ENCODE measurements at regions not wholly inside any gene's neighbourhood (a gene's known extent, or its start where the extent isn't known, plus 50 kb on each side); places are given as distances from the start of the nearest gene placed in this dataset.
"Not testable (repeated sequence)": the region's sequence is repeated elsewhere in the genome, so short reads cannot be mapped to it uniquely, and the experiment has no call there.

DNA sequence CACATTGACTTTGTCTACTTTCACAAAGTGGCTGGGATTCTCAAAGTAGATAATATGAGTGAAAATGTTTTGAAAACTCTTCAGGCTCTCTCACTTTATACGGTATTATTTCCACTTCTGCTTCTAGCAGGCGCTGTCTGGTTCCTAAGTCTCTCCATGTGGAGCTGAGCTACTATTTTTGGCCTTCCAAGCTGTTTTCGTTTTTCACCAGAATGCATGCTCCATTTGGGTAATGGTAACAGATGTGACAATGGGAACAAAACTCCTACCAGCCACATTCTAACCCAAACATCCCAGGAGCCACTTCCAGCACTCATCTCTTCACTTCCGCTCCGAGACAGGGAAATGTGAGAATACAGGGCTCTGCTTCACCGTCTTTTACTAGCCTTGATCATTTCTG, 586.7 kb downstream of the NTRK3 start:
- Histone ChIP-seq H3K27me3 (ENCODE audit: insufficient read depth, poor library complexity, severe bottlenecking) (no peaks in the 10 kb centered on the region), H3K4me3 (replicated peaks; ENCODE audit: insufficient read depth, low read length) (no peak overlapping the region), H3K27ac (replicated peaks) (no peak overlapping the region)
- TF ChIP-seq, protein P1, sequence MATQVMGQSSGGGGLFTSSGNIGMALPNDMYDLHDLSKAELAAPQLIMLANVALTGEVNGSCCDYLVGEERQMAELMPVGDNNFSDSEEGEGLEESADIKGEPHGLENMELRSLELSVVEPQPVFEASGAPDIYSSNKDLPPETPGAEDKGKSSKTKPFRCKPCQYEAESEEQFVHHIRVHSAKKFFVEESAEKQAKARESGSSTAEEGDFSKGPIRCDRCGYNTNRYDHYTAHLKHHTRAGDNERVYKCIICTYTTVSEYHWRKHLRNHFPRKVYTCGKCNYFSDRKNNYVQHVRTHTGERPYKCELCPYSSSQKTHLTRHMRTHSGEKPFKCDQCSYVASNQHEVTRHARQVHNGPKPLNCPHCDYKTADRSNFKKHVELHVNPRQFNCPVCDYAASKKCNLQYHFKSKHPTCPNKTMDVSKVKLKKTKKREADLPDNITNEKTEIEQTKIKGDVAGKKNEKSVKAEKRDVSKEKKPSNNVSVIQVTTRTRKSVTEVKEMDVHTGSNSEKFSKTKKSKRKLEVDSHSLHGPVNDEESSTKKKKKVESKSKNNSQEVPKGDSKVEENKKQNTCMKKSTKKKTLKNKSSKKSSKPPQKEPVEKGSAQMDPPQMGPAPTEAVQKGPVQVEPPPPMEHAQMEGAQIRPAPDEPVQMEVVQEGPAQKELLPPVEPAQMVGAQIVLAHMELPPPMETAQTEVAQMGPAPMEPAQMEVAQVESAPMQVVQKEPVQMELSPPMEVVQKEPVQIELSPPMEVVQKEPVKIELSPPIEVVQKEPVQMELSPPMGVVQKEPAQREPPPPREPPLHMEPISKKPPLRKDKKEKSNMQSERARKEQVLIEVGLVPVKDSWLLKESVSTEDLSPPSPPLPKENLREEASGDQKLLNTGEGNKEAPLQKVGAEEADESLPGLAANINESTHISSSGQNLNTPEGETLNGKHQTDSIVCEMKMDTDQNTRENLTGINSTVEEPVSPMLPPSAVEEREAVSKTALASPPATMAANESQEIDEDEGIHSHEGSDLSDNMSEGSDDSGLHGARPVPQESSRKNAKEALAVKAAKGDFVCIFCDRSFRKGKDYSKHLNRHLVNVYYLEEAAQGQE (IDR thresholded peaks at IDR 0.05; ENCODE audit: insufficient replicate concordance, low read depth), result no peak
- TF ChIP-seq POLR2AphosphoS5 (IDR thresholded peaks at IDR 0.05; ENCODE audit: low read depth) (no peak), GABPA (IDR thresholded peaks at IDR 0.05; ENCODE audit: low read depth) (no peak), SPI1 (IDR thresholded peaks at IDR 0.05; ENCODE audit: borderline replicate concordance, low read depth) (no peak)
- TF ChIP-seq, protein P2, sequence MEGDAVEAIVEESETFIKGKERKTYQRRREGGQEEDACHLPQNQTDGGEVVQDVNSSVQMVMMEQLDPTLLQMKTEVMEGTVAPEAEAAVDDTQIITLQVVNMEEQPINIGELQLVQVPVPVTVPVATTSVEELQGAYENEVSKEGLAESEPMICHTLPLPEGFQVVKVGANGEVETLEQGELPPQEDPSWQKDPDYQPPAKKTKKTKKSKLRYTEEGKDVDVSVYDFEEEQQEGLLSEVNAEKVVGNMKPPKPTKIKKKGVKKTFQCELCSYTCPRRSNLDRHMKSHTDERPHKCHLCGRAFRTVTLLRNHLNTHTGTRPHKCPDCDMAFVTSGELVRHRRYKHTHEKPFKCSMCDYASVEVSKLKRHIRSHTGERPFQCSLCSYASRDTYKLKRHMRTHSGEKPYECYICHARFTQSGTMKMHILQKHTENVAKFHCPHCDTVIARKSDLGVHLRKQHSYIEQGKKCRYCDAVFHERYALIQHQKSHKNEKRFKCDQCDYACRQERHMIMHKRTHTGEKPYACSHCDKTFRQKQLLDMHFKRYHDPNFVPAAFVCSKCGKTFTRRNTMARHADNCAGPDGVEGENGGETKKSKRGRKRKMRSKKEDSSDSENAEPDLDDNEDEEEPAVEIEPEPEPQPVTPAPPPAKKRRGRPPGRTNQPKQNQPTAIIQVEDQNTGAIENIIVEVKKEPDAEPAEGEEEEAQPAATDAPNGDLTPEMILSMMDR (IDR thresholded peaks at IDR 0.05; ENCODE audit: insufficient read depth, low read length), result no peak
- DNase-seq (ENCODE audit: low read depth in 1 of 2, low spot score in 1 of 2), result no peak

DNA sequence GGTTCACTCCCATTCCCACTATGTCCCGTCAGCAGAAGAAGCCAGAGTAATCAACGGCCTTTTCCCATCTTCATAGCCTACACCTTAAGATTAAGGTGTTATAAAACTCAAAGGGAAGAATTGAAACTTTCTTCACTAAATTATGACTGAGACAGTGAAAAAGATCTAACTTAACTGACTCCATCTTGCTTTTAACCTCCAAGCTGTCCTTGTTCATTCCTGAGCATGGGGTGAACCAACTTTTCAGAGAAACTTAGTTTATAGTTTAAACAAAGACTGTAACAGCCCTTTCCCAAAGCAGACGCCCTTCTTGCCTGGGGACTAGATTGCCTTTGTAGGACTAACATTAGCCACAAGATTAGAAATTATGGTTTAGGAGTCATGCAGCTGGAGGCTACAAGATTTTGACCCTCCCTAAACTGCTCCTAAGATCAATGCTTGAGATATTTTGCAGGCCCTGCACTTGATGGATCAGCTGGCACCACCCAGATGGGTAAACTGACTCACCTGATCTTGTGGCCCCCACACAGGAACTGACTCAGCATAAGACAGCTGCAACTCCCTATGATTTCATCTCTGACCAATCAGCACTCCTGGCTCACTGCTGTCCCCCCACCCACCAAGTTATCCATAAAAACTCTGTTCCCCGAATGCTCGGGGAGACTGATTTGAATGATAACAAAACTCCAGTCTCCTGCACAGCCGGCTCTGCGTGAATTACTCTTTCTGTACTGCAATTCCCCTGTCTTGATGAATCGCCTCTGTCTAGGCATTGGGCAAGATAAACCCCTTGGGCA, 587.6 kb downstream of the NTRK3 start:
- H3K4me3 ChIP-seq (replicated peaks; ENCODE audit: insufficient read depth, low read length); H3K27me3 ChIP-seq (ENCODE audit: insufficient read depth, poor library complexity, severe bottlenecking); DNase-seq (ENCODE audit: low read depth in 1 of 2, low spot score in 1 of 2); H3K27ac ChIP-seq (replicated peaks): not testable (repeated sequence)

DNA sequence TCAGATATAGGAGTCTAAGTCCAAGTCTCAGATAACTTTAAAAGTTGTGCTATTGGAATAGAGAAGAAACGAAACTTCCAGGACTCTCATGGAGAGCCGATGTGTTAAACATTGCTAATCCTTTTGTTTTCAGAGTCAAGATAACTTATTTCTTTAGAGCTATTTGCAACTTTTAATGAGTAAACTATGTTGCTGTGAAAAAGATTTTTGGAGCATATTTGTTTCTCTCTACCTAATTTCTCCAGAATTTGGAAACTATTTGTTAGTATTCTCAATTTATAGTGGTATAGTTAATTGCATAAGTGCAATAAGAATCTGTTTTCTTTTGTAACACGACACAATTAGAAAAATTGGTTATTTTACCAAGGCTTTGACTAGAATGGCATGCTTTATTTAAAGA, 588.9 kb downstream of the NTRK3 start:
- Histone ChIP-seq H3K4me3 (replicated peaks; ENCODE audit: insufficient read depth, low read length) (no peak overlapping the region), H3K27me3 (ENCODE audit: insufficient read depth, poor library complexity, severe bottlenecking) (no peaks in the 10 kb centered on the region), H3K27ac (replicated peaks) (no peak overlapping the region)
- no peak for DNase-seq (ENCODE audit: low read depth in 1 of 2, low spot score in 1 of 2)
- no peak for TF ChIP-seq POLR2AphosphoS5 (IDR thresholded peaks at IDR 0.05; ENCODE audit: low read depth)
- TF ChIP-seq, protein P1 (IDR thresholded peaks at IDR 0.05; ENCODE audit: insufficient replicate concordance, low read depth), result no peak
- TF ChIP-seq GABPA (IDR thresholded peaks at IDR 0.05; ENCODE audit: low read depth), result no peak
- TF ChIP-seq, protein P2 (IDR thresholded peaks at IDR 0.05; ENCODE audit: insufficient read depth, low read length), result no peak
- TF ChIP-seq SPI1 (IDR thresholded peaks at IDR 0.05; ENCODE audit: borderline replicate concordance, low read depth), result no peak

DNA sequence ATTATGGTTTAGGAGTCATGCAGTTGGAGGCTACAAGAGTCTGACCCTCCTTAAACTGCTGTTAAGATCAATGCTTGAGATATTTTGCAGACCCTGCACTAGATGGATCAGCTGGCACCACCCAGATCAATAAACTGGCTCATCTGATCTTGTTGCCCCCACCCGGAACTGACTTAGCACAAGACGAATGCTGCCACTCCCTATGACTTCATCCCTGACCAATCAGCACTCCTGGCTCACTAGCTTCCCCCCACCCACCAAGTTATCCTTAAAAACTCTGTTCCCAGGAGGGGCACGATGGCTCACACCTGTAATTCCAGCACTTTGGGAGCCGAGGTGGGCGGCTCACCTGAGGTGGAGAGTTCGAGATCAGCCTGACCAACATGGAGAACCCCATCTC, 594.0 kb downstream of the NTRK3 start:
- no peak overlapping the region for H3K27ac ChIP-seq (replicated peaks)
- no peak overlapping the region for H3K4me3 ChIP-seq (replicated peaks; ENCODE audit: insufficient read depth, low read length)
- no peak for DNase-seq (ENCODE audit: low read depth in 1 of 2, low spot score in 1 of 2)
- no peaks in the 10 kb centered on the region for H3K27me3 ChIP-seq (ENCODE audit: insufficient read depth, poor library complexity, severe bottlenecking)
- TF ChIP-seq POLR2AphosphoS5 (IDR thresholded peaks at IDR 0.05; ENCODE audit: low read depth), result no peak
- no peak for TF ChIP-seq GABPA (IDR thresholded peaks at IDR 0.05; ENCODE audit: low read depth)
- TF ChIP-seq SPI1 (IDR thresholded peaks at IDR 0.05; ENCODE audit: borderline replicate concordance, low read depth), result no peak
- TF ChIP-seq, protein P1 (IDR thresholded peaks at IDR 0.05; ENCODE audit: insufficient replicate concordance, low read depth), result no peak
- TF ChIP-seq, protein P2 (IDR thresholded peaks at IDR 0.05; ENCODE audit: insufficient read depth, low read length), result no peak

Measured in HL-60 (cell line).